GM10266 (cell line): ENCODE measurements at regions not wholly inside any gene's neighbourhood (a gene's known extent, or its start where the extent isn't known, plus 50 kb on each side); places are given as distances from the start of the nearest gene placed in this dataset.

Experiments used
- DNase-seq: peaks from one replicate; pipeline ENCODE4 v3.0.0; 2012; ENCODE audit errors: extremely low spot score
- TF ChIP-seq, protein P1 (sequence below): IDR thresholded peaks from 2 replicates; pipeline ENCODE4 v1.5.1; 2012; ENCODE audit warnings: mild to moderate bottlenecking, low read depth; ENCODE audit not compliant: control insufficient read depth, insufficient read depth; ENCODE audit errors: missing control alignments

- TF ChIP-seq, protein P1, sequence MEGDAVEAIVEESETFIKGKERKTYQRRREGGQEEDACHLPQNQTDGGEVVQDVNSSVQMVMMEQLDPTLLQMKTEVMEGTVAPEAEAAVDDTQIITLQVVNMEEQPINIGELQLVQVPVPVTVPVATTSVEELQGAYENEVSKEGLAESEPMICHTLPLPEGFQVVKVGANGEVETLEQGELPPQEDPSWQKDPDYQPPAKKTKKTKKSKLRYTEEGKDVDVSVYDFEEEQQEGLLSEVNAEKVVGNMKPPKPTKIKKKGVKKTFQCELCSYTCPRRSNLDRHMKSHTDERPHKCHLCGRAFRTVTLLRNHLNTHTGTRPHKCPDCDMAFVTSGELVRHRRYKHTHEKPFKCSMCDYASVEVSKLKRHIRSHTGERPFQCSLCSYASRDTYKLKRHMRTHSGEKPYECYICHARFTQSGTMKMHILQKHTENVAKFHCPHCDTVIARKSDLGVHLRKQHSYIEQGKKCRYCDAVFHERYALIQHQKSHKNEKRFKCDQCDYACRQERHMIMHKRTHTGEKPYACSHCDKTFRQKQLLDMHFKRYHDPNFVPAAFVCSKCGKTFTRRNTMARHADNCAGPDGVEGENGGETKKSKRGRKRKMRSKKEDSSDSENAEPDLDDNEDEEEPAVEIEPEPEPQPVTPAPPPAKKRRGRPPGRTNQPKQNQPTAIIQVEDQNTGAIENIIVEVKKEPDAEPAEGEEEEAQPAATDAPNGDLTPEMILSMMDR: no peak
- no peak for DNase-seq
Observed at GRCh38 chr16:6602405-6602804, 730.2 kb upstream of the RBFOX1 start.

DNA sequence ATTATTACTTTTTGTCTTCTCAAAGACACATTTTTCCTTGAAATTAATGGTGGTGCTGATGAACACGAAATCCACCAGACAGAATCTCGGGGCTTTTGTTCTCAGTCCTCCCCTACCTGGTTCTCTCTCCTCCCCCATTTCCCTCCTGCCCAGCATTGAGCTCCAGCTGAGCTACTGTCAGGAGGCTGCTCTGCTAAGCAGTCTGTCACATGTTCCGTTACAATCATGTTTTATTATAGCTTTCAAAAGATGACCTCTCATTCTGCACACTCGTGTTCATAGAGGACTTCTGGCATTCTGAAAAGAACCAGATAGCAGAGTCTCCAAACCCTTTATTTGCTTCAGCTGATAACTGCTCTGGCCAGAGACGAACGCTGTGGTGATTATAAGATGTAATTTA is 732.5 kb upstream of the RBFOX1 start:
- TF ChIP-seq, protein P1: no peak
- no peak for DNase-seq

- DNase-seq: no peak
- TF ChIP-seq, protein P1: no peak
Observed at GRCh38 chr16:6593799-6594198, 738.8 kb upstream of the RBFOX1 start.

- TF ChIP-seq, protein P1: no peak
- DNase-seq: no peak
Observed at GRCh38 chr16:6576606-6577005, 756.0 kb upstream of the RBFOX1 start.

GRCh38 chr16:6576113-6576512 is 756.5 kb upstream of the RBFOX1 start:
- TF ChIP-seq, protein P1: no peak
- no peak for DNase-seq

GRCh38 chr16:6574146-6574545 is 758.5 kb upstream of the RBFOX1 start:
- no peak for DNase-seq
- TF ChIP-seq, protein P1: no peak

- TF ChIP-seq, protein P1: no peak
- no peak for DNase-seq
Observed at GRCh38 chr16:6573577-6573976, 759.1 kb upstream of the RBFOX1 start.
